Ishikawa (cell line): ENCODE measurements at regions not wholly inside any gene's neighbourhood (a gene's known extent, or its start where the extent isn't known, plus 50 kb on each side); places are given as distances from the start of the nearest gene placed in this dataset.

ENCODE experiments used
- CEBPB ChIP-seq: IDR thresholded peaks from 2 replicates; pipeline ENCODE4 v1.6.1; 2012
- EP300 ChIP-seq: IDR thresholded peaks from 2 replicates; pipeline ENCODE4 v1.6.1; 2012; ENCODE audit warnings: borderline replicate concordance
- NFIC ChIP-seq: IDR thresholded peaks from 2 replicates; pipeline ENCODE4 v1.6.1; 2012
- RAD21 ChIP-seq: IDR thresholded peaks from 2 replicates; pipeline ENCODE4 v1.6.1; 2012; ENCODE audit warnings: low read depth
- REST ChIP-seq: IDR thresholded peaks from 2 replicates; pipeline ENCODE4 v1.6.1; 2012; ENCODE audit warnings: low read depth, mild to moderate bottlenecking
- TAF1 ChIP-seq: IDR thresholded peaks from 2 replicates; pipeline ENCODE4 v1.6.1; 2012; ENCODE audit warnings: low read depth, mild to moderate bottlenecking
- TEAD4 ChIP-seq: IDR thresholded peaks from 2 replicates; pipeline ENCODE4 v1.6.1; 2012

DNA sequence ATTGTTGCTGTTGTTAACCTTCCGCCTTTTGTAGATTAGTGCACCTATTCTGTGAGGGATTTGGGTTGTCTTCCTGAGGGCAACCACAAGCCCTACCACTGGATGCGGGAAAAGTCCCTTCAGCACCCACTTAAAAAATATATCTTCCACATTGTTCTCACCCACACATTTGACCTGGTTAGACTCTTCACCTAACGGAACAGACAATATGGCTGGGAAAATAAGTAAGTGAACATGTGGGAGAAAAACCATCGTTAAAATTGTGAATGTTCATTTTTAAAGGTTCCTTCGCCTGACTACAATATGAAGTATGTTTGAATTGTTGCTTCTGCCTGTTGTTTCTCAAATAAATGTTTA lies 72.0 kb upstream of the MPEG1 start:
- TF ChIP-seq EP300 = no peak
- no peak for TF ChIP-seq TAF1
- TF ChIP-seq CEBPB = no peak
- no peak for TF ChIP-seq NFIC
- no peak for TF ChIP-seq REST
- no peak for TF ChIP-seq TEAD4
- TF ChIP-seq RAD21 = no peak
